HG03342 (cell line): ENCODE measurements at regions not wholly inside any gene's neighbourhood (a gene's known extent, or its start where the extent isn't known, plus 50 kb on each side); places are given as distances from the start of the nearest gene placed in this dataset.
A peak's percentile ranks its signal among the peaks of the same experiment; 100 is the strongest.
"Not testable (repeated sequence)": the region's sequence is repeated elsewhere in the genome, so short reads cannot be mapped to it uniquely, and the experiment has no call there.

Source experiments
- ATAC-seq: cut with Tn5 transposase; IDR thresholded peaks from one replicate; pipeline ENCODE4 v1.9.1; 2021; ENCODE audit warnings: mild to moderate bottlenecking, moderate library complexity; ENCODE audit not compliant: unreplicated experiment

- not testable (repeated sequence) for ATAC-seq
These were observed 372.4 kb downstream of the BCL2L11 start for GRCh38 chr2:111492995-111493719.

DNA sequence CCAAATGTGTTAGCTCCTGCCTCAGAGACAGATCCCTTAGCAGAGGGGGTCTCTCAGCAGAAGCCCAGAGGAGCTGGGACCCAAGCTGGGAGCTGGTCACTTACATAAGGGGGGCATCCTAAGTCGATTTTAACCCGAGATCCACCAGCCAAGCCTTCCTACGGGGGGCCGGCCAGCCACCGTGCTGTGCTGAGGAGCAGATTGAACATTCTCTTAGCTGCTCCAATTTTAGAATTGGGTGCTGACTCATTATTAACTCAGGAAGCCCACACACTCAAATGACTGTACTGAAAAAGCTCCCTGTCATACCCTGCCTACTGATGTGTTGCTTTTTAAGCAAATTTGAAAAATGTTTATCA is 373.0 kb downstream of the BCL2L11 start:
- peak; percentile 77 for ATAC-seq

- not testable (repeated sequence) for ATAC-seq
These were observed 373.7 kb downstream of the BCL2L11 start for GRCh38 chr2:111494288-111494980.

GRCh38 chr2:111494981-111495315 is 374.2 kb downstream of the BCL2L11 start:
- ATAC-seq, result peak; percentile 55

DNA sequence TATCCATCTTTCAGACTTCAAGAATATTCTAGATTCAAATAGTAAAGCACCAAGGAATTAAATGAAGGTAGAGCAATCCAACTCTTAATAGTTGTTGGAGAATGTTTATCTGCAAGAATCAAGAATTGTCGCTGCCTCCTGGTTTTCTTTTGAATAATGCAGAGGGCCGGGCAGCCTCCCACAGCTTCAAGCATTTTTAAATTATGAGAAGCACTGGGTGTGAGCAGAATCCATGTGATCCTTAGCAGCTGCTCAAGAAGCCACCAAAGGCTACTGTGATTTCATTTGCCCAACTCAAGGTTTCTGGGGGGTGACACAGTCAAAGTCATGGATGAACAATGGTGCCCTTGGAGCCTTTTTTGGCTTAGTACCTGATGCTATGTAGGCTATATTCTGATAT is 374.9 kb downstream of the BCL2L11 start:
- not testable (repeated sequence) for ATAC-seq

GRCh38 chr2:111496176-111496575 is 375.5 kb downstream of the BCL2L11 start:
- not testable (repeated sequence) for ATAC-seq

GRCh38 chr2:111496860-111497259 is 376.1 kb downstream of the BCL2L11 start:
- ATAC-seq, result not testable (repeated sequence)

GRCh38 chr2:111497270-111497669 is 376.6 kb downstream of the BCL2L11 start:
- not testable (repeated sequence) for ATAC-seq

- peak; percentile 77 for ATAC-seq
These were observed 379.9 kb downstream of the BCL2L11 start for GRCh38 chr2:111500536-111501062.

DNA sequence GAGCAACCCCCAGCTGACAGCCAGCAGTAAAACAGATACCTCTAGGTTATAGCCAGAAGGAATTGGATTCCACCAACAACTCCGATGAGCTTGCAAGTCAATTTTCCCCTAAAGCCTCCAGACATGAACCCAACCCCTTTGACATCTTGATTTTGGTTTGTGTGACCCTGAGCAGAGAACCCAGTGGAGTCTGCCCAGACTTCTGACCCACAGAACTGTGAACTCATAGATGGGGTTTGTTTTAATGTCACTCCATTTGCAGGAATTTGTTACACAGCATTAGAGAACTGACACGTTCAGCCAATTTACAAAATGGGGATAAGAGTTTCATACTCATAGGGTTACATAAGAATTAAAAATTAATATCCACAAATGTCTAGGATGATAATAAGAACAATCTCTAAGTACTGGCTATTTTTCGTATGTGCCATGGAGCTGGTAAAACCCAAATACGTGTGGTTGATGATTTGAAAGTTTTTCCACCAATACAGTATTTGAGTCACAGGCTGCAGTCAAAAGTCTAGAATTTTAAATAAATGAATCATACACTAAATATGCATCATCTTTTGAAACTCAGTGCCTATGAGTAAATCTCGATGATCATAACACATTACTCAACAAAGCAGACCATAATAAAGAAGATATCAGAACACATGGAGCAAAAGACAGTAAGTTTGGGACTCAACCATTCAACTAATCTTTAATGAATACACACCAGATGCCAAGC is 380.0 kb downstream of the ANAPC1 start:
- ATAC-seq, result not testable (repeated sequence)

GRCh38 chr2:111504571-111504942 is 379.4 kb downstream of the ANAPC1 start:
- ATAC-seq, result not testable (repeated sequence)

GRCh38 chr2:111505267-111505666 is 378.7 kb downstream of the ANAPC1 start:
- ATAC-seq, result not testable (repeated sequence)

- ATAC-seq, result peak; percentile 94
These were observed 377.1 kb downstream of the ANAPC1 start for GRCh38 chr2:111506936-111507335.

GRCh38 chr2:111509225-111509869 is 374.6 kb downstream of the ANAPC1 start:
- ATAC-seq, result not testable (repeated sequence)

GRCh38 chr2:111510384-111510783 is 373.6 kb downstream of the ANAPC1 start:
- ATAC-seq, result not testable (repeated sequence)

GRCh38 chr2:111511062-111511461 is 372.9 kb downstream of the ANAPC1 start:
- ATAC-seq, result not testable (repeated sequence)

DNA sequence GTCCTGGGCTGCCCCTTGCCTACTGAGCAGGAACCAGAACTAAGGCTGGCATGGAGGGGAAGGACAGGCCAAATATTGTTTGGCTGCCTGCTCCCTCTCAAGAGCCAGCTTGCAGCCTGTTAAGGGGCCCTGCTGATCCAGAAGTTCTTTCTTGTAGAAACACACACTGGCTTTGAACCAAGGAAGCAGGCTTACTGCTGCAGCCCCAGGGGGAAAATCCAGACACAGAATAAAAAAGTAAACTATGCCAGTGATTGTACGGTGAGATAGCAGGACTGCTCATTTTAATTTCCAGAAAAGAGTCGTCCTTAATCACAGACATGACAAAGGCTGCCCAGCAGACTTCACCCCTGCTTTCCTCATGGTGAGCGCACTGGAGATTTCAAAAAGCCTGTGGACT is 371.6 kb downstream of the ANAPC1 start:
- not testable (repeated sequence) for ATAC-seq

DNA sequence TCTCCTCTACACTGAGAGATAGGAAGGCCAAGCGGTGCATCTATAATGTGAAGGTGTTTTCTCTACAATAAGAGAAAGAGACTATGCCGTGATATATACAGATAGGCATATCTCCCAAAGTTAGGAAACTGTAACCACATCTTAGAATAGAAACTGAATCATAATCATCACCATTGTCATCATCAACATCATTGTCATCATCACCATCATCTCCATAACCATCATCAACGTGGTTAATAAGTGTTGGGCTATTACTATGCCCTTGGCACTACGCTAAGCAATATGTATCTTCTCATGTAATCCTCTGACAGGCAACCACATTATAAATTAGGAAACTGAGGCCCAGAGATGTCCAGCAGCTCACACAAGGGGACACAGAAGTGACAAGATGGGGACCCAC is 369.9 kb downstream of the ANAPC1 start:
- ATAC-seq, result not testable (repeated sequence)

- not testable (repeated sequence) for ATAC-seq
These were observed 366.8 kb downstream of the ANAPC1 start for GRCh38 chr2:111517050-111517720.

GRCh38 chr2:111517721-111518053 is 366.3 kb downstream of the ANAPC1 start:
- not testable (repeated sequence) for ATAC-seq

GRCh38 chr2:111519071-111519470 is 364.9 kb downstream of the ANAPC1 start:
- no peak for ATAC-seq
